ENCODE measurements at regions not wholly inside any gene's neighbourhood (a gene's known extent, or its start where the extent isn't known, plus 50 kb on each side); places are given as distances from the start of the nearest gene placed in this dataset.

GRCh38 chr13:76293346-76293745 lies 592.9 kb downstream of the KCTD12 start:
- ATAC-seq (no peak), DNase-seq (ENCODE audit: low read depth, low spot score) (no peak)
- no peaks in the 10 kb centered on the region for H3K9me3 ChIP-seq (ENCODE audit: control insufficient read depth, insufficient read depth, low read depth, low read length)
- TF ChIP-seq POLR2AphosphoS5 (IDR thresholded peaks at IDR 0.05; ENCODE audit: low read depth, low read length) (no peak), CTCF (IDR thresholded peaks at IDR 0.05) (no peak), REST (IDR thresholded peaks at IDR 0.05; ENCODE audit: insufficient read depth in 1 of 2, low read depth in 2 of 2, low read length in 1 of 2) (no peak), TCF7L2 (IDR thresholded peaks at IDR 0.05; ENCODE audit: low read depth, low read length) (no peak), SIN3A (IDR thresholded peaks at IDR 0.05; ENCODE audit: borderline replicate concordance, insufficient read depth, low read depth, low read length) (no peak)
- ChIA-PET POLR2A (no interaction called here), CTCF (no interaction called here)
- no TSS peak for BruUV-seq (replicated peaks)
- intact Hi-C loops (cut with micrococcal nuclease; ENCODE audit: unreplicated experiment) (no loop called here), in situ Hi-C loops (cut with HindIII; ENCODE audit: low pct_unique_long_range_greater_than_20kb, low sequenced_read_pairs) (no loop called here)
- H3K4me3 ChIP-seq (ENCODE audit: low read depth in 2 of 2, low read length in 2 of 2): no peak overlapping the region
- H3K27me3 ChIP-seq (ENCODE audit: control insufficient read depth, insufficient read depth, low read length): no peaks in the 10 kb centered on the region
- H3K27ac ChIP-seq (ENCODE audit: low read length): no peak overlapping the region
- H3K36me3 ChIP-seq (ENCODE audit: control insufficient read depth, insufficient read depth, low read length): no peaks in the 10 kb centered on the region
- H3K4me1 ChIP-seq (ENCODE audit: control insufficient read depth, insufficient read depth, low read length): no peaks in the 10 kb centered on the region

DNA sequence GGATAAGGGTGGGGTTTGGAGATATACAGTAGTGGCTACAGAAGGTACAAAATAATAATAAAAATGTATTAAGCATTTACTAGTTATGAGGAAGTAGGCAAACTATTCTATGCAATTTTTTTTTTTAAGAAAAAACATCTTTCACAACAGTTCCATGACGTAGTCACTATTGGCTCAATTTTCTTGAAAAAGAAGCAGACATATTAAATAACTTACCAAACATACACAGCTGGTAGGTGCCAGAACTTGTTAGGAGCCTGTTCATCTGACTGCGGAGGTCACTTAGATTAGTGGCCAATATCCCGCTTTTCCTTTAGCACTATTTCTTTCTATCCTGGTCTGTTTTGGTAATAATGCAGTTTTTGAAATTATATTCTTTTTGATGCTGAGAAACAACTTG lies 593.5 kb downstream of the KCTD12 start:
- TF ChIP-seq REST (IDR thresholded peaks at IDR 0.05; ENCODE audit: insufficient read depth in 1 of 2, low read depth in 2 of 2, low read length in 1 of 2) (no peak), CTCF (IDR thresholded peaks at IDR 0.05) (no peak), SIN3A (IDR thresholded peaks at IDR 0.05; ENCODE audit: borderline replicate concordance, insufficient read depth, low read depth, low read length) (no peak), TCF7L2 (IDR thresholded peaks at IDR 0.05; ENCODE audit: low read depth, low read length) (no peak), POLR2AphosphoS5 (IDR thresholded peaks at IDR 0.05; ENCODE audit: low read depth, low read length) (no peak)
- H3K9me3 ChIP-seq (ENCODE audit: control insufficient read depth, insufficient read depth, low read depth, low read length): no peaks in the 10 kb centered on the region
- no TSS peak for BruUV-seq (replicated peaks)
- H3K36me3 ChIP-seq (ENCODE audit: control insufficient read depth, insufficient read depth, low read length): no peaks in the 10 kb centered on the region
- POLR2A ChIA-PET: no interaction called here
- H3K4me1 ChIP-seq (ENCODE audit: control insufficient read depth, insufficient read depth, low read length): no peaks in the 10 kb centered on the region
- no peak for DNase-seq (ENCODE audit: low read depth, low spot score)
- no peak overlapping the region for H3K27ac ChIP-seq (ENCODE audit: low read length)
- intact Hi-C loops (cut with micrococcal nuclease; ENCODE audit: unreplicated experiment) (no loop called here), in situ Hi-C loops (cut with HindIII; ENCODE audit: low pct_unique_long_range_greater_than_20kb, low sequenced_read_pairs) (no loop called here)
- CTCF ChIA-PET: no interaction called here
- no peak for ATAC-seq
- H3K4me3 ChIP-seq (ENCODE audit: low read depth in 2 of 2, low read length in 2 of 2): no peak overlapping the region
- no peaks in the 10 kb centered on the region for H3K27me3 ChIP-seq (ENCODE audit: control insufficient read depth, insufficient read depth, low read length)

All from Panc1 (cell line).